ENCODE measurements at regions not wholly inside any gene's neighbourhood (a gene's known extent, or its start where the extent isn't known, plus 50 kb on each side); places are given as distances from the start of the nearest gene placed in this dataset.

- TF ChIP-seq ATF2 (IDR thresholded peaks at IDR 0.05; ENCODE audit: low read length) (no peak), GTF2F1 (IDR thresholded peaks at IDR 0.05; ENCODE audit: borderline replicate concordance, low read depth, low read length) (no peak), YY1 (IDR thresholded peaks at IDR 0.05; ENCODE audit: low read depth, low read length) (no peak), TCF12 (IDR thresholded peaks at IDR 0.05; ENCODE audit: low read depth, low read length) (peak; percentile 50; the same call in 1 of the 2 replicates), RAD21 (IDR thresholded peaks at IDR 0.05 in 1 of 2, conservative IDR thresholded peaks at IDR 0.05 in 1 of 2; ENCODE audit: low read depth in 2 of 2, low read length in 2 of 2) (no peak), POU5F1 (IDR thresholded peaks at IDR 0.05; ENCODE audit: low read depth, low read length) (peak; percentile 83; the same call in 1 of the 2 replicates), CTCF (IDR thresholded peaks at IDR 0.05; ENCODE audit: control extremely low read depth in 1 of 3, insufficient read depth in 1 of 3, low read depth in 1 of 3, low read length in 3 of 3) (no peak), RXRA (IDR thresholded peaks at IDR 0.05; ENCODE audit: insufficient read depth, low read depth, low read length) (no peak), SP1 (IDR thresholded peaks at IDR 0.05; ENCODE audit: low read depth, low read length) (0 out of 2 replicates have a peak, but pooled peaks have one; percentile 30)
Observed at GRCh38 chr11:122253589-122254231, 137.7 kb upstream of the BLID start (continued).

Measured in H1 (cell line).